SK-N-SH treated with all-trans-retinoic acid at 6 μM for 48 hours (cell line): ENCODE measurements at regions not wholly inside any gene's neighbourhood (a gene's known extent, or its start where the extent isn't known, plus 50 kb on each side); places are given as distances from the start of the nearest gene placed in this dataset.

Source experiments
- ATAC-seq: fragments of 200-7000 bp; cut with Tn5 transposase; 3 replicates; pipeline ENCODE4 v1.9.1; 2020; ENCODE audit warnings: mild to moderate bottlenecking, moderate library complexity
- ARNTL ChIP-seq: fragments of 450-650 bp; formaldehyde crosslinking; IDR thresholded peaks from 2 replicates; pipeline ENCODE4 v1.5.0; 2020; ENCODE audit warnings: low read depth, mild to moderate bottlenecking, moderate library complexity, borderline replicate concordance
- BACH2 ChIP-seq: fragments of 250-450 bp; sonication (Bioruptor Pico); IDR thresholded peaks from 2 replicates; pipeline ENCODE4 v1.9.0; 2021; ENCODE audit warnings: mild to moderate bottlenecking, borderline replicate concordance
- CREB5 ChIP-seq: fragments of 250-450 bp; sonication (Bioruptor Pico); IDR thresholded peaks from 2 replicates; pipeline ENCODE4 v1.5.1; 2020; ENCODE audit warnings: low read depth, mild to moderate bottlenecking, moderate library complexity
- CSDC2 ChIP-seq: fragments of 250-450 bp; sonication (Bioruptor Pico); IDR thresholded peaks from 2 replicates; pipeline ENCODE4 v1.5.0; 2020; ENCODE audit warnings: mild to moderate bottlenecking, moderate library complexity
- ESRRG ChIP-seq: fragments of 250-450 bp; sonication (Bioruptor Pico); IDR thresholded peaks from 2 replicates; pipeline ENCODE4 v1.6.1; 2021; ENCODE audit warnings: mild to moderate bottlenecking
- GLIS3 ChIP-seq: fragments of 250-450 bp; sonication (Bioruptor Pico); IDR thresholded peaks from 2 replicates; pipeline ENCODE4 v1.5.0; 2020; ENCODE audit warnings: mild to moderate bottlenecking, moderate library complexity
- ISL1 ChIP-seq: fragments of 250-450 bp; sonication (Bioruptor Pico); IDR thresholded peaks from 2 replicates; pipeline ENCODE4 v2.1.2; 2022; ENCODE audit warnings: mild to moderate bottlenecking, moderate library complexity
- POU6F1 ChIP-seq: fragments of 250-450 bp; sonication (Bioruptor Pico); IDR thresholded peaks from 2 replicates; pipeline ENCODE4 v1.8.0; 2021; ENCODE audit warnings: low read depth, mild to moderate bottlenecking, moderate library complexity, borderline replicate concordance
- RARB ChIP-seq: fragments of 250-450 bp; sonication (Bioruptor Pico); IDR thresholded peaks from 2 replicates; pipeline ENCODE4 v1.8.0; 2021; ENCODE audit warnings: mild to moderate bottlenecking, moderate library complexity
- SNAI2 ChIP-seq: fragments of 250-450 bp; sonication (Bioruptor Pico); IDR thresholded peaks from 2 replicates; pipeline ENCODE4 v1.5.0; 2020; ENCODE audit warnings: mild to moderate bottlenecking, moderate library complexity
- TCF4 ChIP-seq: fragments of 250-450 bp; sonication (Bioruptor Pico); IDR thresholded peaks from 2 replicates; pipeline ENCODE4 v1.8.0; 2021; ENCODE audit warnings: mild to moderate bottlenecking, moderate library complexity, borderline replicate concordance
- TOX ChIP-seq: fragments of 250-450 bp; sonication (Bioruptor Pico); IDR thresholded peaks from 2 replicates; pipeline ENCODE4 v1.8.0; 2021; ENCODE audit warnings: mild to moderate bottlenecking, moderate library complexity, borderline replicate concordance
- ZC3H10 ChIP-seq: fragments of 250-450 bp; sonication (Bioruptor Pico); IDR thresholded peaks from 2 replicates; pipeline ENCODE4 v1.5.1; 2021; ENCODE audit warnings: mild to moderate bottlenecking, moderate library complexity
- ZFP30 ChIP-seq: fragments of 450-650 bp; formaldehyde crosslinking; IDR thresholded peaks from 2 replicates; pipeline ENCODE4 v1.5.0; 2022; ENCODE audit warnings: mild to moderate bottlenecking, moderate library complexity
- ZNF565 ChIP-seq: fragments of 450-650 bp; formaldehyde crosslinking; conservative IDR thresholded peaks from 2 replicates; pipeline ENCODE4 v1.5.0; 2020; ENCODE audit warnings: low read depth, mild to moderate bottlenecking, moderate library complexity
- ZNF70 ChIP-seq: fragments of 450-650 bp; formaldehyde crosslinking; IDR thresholded peaks from 2 replicates; pipeline ENCODE4 v1.5.0; 2020; ENCODE audit warnings: mild to moderate bottlenecking, moderate library complexity
- ZNF8 ChIP-seq: fragments of 450-650 bp; formaldehyde crosslinking; IDR thresholded peaks from 2 replicates; pipeline ENCODE4 v1.5.0; 2020; ENCODE audit warnings: mild to moderate bottlenecking, moderate library complexity
- TF ChIP-seq, protein P1 (sequence below): fragments of 250-450 bp; sonication (Bioruptor Pico); IDR thresholded peaks from 2 replicates; pipeline ENCODE4 v1.5.1; 2021; ENCODE audit warnings: mild to moderate bottlenecking, moderate library complexity
- TF ChIP-seq, protein P2 (sequence below): fragments of 250-450 bp; sonication (Bioruptor Pico); IDR thresholded peaks from 2 replicates; pipeline ENCODE4 v1.8.0; 2020; ENCODE audit warnings: mild to moderate bottlenecking, moderate library complexity, borderline replicate concordance
- TF ChIP-seq, protein P3 (sequence below): fragments of 250-450 bp; sonication (Bioruptor Pico); IDR thresholded peaks from 2 replicates; pipeline ENCODE4 v1.5.0; 2020; ENCODE audit warnings: mild to moderate bottlenecking, moderate library complexity

- TF ChIP-seq, protein P1, sequence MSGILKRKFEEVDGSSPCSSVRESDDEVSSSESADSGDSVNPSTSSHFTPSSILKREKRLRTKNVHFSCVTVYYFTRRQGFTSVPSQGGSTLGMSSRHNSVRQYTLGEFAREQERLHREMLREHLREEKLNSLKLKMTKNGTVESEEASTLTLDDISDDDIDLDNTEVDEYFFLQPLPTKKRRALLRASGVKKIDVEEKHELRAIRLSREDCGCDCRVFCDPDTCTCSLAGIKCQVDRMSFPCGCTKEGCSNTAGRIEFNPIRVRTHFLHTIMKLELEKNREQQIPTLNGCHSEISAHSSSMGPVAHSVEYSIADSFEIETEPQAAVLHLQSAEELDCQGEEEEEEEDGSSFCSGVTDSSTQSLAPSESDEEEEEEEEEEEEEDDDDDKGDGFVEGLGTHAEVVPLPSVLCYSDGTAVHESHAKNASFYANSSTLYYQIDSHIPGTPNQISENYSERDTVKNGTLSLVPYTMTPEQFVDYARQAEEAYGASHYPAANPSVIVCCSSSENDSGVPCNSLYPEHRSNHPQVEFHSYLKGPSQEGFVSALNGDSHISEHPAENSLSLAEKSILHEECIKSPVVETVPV (CRISPR knock-in tag), result no peak
- no peak for TF ChIP-seq ISL1 (CRISPR knock-in tag)
Measured at GRCh38 chr9:17962747-17963146, 383.9 kb downstream of the SH3GL2 start (continued).

- TF ChIP-seq TCF4 (CRISPR knock-in tag), result no peak
- TF ChIP-seq GLIS3 (CRISPR knock-in tag), result no peak
- TF ChIP-seq ISL1 (CRISPR knock-in tag), result no peak
- TF ChIP-seq ESRRG (CRISPR knock-in tag), result no peak
- no peak for TF ChIP-seq SNAI2
- TF ChIP-seq, all 23 proteins: peak for 0
- ATAC-seq, result no peak
Measured at GRCh38 chr9:17963498-17963897, 384.6 kb downstream of the SH3GL2 start.

GRCh38 chr9:17967731-17968130 is 388.9 kb downstream of the SH3GL2 start:
- no peak for ATAC-seq
- TF ChIP-seq ARNTL (CRISPR knock-in tag) (no peak), CSDC2 (CRISPR knock-in tag) (no peak), RARB (CRISPR knock-in tag) (no peak), TCF4 (CRISPR knock-in tag) (no peak), ZNF565 (CRISPR knock-in tag) (no peak), ZNF8 (CRISPR knock-in tag) (no peak), CREB5 (CRISPR knock-in tag) (no peak), ZNF70 (CRISPR knock-in tag) (no peak), BACH2 (CRISPR knock-in tag) (no peak), SNAI2 (no peak), ZFP30 (no peak), TOX (CRISPR knock-in tag) (no peak), POU6F1 (CRISPR knock-in tag) (no peak), ISL1 (CRISPR knock-in tag) (no peak), ZC3H10 (no peak)
- TF ChIP-seq, protein P2, sequence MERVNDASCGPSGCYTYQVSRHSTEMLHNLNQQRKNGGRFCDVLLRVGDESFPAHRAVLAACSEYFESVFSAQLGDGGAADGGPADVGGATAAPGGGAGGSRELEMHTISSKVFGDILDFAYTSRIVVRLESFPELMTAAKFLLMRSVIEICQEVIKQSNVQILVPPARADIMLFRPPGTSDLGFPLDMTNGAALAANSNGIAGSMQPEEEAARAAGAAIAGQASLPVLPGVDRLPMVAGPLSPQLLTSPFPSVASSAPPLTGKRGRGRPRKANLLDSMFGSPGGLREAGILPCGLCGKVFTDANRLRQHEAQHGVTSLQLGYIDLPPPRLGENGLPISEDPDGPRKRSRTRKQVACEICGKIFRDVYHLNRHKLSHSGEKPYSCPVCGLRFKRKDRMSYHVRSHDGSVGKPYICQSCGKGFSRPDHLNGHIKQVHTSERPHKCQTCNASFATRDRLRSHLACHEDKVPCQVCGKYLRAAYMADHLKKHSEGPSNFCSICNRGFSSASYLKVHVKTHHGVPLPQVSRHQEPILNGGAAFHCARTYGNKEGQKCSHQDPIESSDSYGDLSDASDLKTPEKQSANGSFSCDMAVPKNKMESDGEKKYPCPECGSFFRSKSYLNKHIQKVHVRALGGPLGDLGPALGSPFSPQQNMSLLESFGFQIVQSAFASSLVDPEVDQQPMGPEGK (CRISPR knock-in tag), result no peak
- TF ChIP-seq, protein P1 (CRISPR knock-in tag), result no peak
- TF ChIP-seq, protein P3, sequence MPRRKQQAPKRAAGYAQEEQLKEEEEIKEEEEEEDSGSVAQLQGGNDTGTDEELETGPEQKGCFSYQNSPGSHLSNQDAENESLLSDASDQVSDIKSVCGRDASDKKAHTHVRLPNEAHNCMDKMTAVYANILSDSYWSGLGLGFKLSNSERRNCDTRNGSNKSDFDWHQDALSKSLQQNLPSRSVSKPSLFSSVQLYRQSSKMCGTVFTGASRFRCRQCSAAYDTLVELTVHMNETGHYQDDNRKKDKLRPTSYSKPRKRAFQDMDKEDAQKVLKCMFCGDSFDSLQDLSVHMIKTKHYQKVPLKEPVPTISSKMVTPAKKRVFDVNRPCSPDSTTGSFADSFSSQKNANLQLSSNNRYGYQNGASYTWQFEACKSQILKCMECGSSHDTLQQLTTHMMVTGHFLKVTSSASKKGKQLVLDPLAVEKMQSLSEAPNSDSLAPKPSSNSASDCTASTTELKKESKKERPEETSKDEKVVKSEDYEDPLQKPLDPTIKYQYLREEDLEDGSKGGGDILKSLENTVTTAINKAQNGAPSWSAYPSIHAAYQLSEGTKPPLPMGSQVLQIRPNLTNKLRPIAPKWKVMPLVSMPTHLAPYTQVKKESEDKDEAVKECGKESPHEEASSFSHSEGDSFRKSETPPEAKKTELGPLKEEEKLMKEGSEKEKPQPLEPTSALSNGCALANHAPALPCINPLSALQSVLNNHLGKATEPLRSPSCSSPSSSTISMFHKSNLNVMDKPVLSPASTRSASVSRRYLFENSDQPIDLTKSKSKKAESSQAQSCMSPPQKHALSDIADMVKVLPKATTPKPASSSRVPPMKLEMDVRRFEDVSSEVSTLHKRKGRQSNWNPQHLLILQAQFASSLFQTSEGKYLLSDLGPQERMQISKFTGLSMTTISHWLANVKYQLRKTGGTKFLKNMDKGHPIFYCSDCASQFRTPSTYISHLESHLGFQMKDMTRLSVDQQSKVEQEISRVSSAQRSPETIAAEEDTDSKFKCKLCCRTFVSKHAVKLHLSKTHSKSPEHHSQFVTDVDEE (CRISPR knock-in tag), result no peak
